Uterus (tissue), 2 donors: ENCODE measurements at regions not wholly inside any gene's neighbourhood (a gene's known extent, or its start where the extent isn't known, plus 50 kb on each side); places are given as distances from the start of the nearest gene placed in this dataset.

Source experiments
- POLR2A ChIP-seq, 2 donors: fragments of 450-650 bp; IDR thresholded peaks; one replicate each; pipeline ENCODE4 v1.6.1; 2016; ENCODE audit warnings: antibody characterized with exemption in 2 of 2, mild to moderate bottlenecking in 1 of 2, moderate library complexity in 1 of 2
- TF ChIP-seq, protein P1 (sequence below), 4 experiments: fragments of 200-600 bp in 2 of 4; fragments of 450-650 bp in 2 of 4; sonication (generic) in 2 of 4; IDR thresholded peaks; one replicate each; pipeline ENCODE4 v1.5.1; 2016 to 2019; ENCODE audit warnings: antibody characterized with exemption in 4 of 4, mild to moderate bottlenecking in 2 of 4, moderate library complexity in 1 of 4

DNA sequence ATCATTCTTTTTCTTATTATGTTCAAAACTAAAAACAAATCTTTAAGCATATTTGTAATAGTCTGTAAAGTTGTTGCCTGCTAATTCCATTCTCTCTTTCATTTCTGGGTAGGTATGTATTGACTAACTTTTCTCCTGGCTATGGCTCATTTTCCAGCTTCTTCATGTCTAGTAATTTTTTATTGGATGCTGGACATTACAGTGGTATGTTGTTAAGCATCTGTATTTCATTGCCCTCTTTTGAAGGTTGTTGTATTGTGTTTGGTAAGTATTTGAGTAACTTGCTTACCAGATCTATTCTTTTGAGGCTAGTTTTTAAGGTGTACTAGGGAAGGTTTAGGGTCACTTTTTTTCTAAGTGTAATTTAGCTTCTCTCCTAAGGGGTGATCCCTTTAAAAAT is 230.9 kb downstream of the TTLL2 start:
- TF ChIP-seq, protein P1, sequence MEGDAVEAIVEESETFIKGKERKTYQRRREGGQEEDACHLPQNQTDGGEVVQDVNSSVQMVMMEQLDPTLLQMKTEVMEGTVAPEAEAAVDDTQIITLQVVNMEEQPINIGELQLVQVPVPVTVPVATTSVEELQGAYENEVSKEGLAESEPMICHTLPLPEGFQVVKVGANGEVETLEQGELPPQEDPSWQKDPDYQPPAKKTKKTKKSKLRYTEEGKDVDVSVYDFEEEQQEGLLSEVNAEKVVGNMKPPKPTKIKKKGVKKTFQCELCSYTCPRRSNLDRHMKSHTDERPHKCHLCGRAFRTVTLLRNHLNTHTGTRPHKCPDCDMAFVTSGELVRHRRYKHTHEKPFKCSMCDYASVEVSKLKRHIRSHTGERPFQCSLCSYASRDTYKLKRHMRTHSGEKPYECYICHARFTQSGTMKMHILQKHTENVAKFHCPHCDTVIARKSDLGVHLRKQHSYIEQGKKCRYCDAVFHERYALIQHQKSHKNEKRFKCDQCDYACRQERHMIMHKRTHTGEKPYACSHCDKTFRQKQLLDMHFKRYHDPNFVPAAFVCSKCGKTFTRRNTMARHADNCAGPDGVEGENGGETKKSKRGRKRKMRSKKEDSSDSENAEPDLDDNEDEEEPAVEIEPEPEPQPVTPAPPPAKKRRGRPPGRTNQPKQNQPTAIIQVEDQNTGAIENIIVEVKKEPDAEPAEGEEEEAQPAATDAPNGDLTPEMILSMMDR (IDR thresholded peaks at IDR 0.05): no peak
- no peak for TF ChIP-seq POLR2A (IDR thresholded peaks at IDR 0.05)
